Caki2 (cell line): ENCODE measurements at regions not wholly inside any gene's neighbourhood (a gene's known extent, or its start where the extent isn't known, plus 50 kb on each side); places are given as distances from the start of the nearest gene placed in this dataset.

Experiments
- DNase-seq: peaks from one replicate; pipeline ENCODE4 v3.0.0-alpha.2; 2015; ENCODE audit warnings: low read depth
- in situ Hi-C: cut with HindIII; loops from 2 replicates; pipeline ENCODE4 v1.10.0; 2016; ENCODE audit warnings: low sequenced_read_pairs, low pct_unique_long_range_greater_than_20kb, mixed read lengths

DNA sequence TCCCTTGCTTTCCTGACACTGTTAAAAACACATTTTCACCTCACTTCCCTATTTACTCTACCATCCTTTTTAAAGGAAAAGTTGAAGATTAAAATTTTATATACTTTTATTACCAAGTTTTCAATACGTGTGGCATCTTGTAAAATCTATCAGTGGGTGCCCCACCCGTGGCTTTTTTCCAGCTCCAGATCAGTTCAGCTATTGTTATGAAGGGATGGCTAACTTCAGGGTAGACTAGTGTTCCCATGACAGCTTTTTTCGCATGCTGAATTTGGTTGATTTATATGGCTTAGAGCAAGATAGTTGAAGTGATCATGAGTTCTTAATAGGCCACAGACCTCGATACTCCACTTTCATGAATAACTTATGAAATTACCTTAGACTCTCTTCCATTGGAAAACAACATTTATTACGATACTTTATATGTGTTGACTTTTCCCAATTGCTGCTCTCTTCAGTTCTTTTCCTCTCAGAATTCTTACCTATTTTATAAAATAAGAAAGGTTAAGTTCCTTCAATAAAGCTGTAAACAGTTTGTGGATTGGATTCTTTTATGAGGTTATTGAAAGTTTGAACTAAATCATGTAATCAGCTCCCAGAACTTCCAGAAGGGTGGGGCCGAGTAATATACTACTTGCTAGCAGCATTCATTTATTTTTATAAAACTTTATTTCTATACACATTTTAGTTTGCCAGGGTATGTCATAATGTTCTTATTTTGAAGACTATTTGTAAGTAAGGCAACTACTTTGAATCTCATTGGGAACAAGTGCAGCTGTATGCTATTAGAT, 680.9 kb downstream of the SATB2 start:
- in situ Hi-C loops, result no loop called here
- no peak for DNase-seq

GRCh38 chr2:198775737-198776136, 682.0 kb downstream of the SATB2 start:
- in situ Hi-C loops, result no loop called here
- no peak for DNase-seq

DNA sequence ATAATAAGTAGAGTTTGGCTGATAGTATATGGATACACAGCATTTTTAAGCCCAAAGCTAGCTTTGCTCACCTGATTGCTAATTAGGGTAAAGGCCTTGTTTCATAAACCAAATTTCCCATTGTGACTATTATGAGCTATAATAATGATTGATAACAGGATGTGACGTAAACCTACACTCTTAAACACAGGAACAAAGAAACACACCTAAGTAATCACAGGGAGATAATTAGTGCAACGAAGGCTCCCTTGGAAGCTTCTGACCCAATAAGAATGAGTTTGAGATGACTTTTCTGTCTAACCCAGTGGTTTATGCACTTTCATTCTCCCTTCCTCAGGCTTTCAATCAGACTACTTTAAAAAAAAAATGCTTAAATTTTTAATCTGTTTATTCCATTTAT, 683.2 kb downstream of the SATB2 start:
- in situ Hi-C loops, result no loop called here

DNA sequence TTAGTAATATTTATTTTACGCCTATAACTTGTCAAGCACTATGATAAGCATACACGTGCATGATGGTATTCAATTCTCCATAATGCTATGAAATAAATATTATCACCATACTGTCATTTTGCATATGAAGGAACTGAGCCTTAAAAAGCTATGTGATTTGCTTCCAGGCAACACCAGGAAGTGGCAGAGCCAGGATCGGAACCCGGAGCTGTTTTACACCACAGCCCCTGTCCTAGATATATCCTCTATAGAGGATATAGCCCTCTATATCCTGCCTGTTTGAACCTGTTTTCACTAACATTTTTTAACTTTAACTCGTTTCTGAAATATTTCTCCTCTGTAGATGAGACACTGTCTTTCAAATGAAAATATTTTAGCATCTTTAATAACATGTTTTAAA, 690.0 kb downstream of the SATB2 start:
- in situ Hi-C loops, result no loop called here
- DNase-seq, result no peak

More for the DNA sequence above, 683.2 kb downstream of the SATB2 start:
- no peak for DNase-seq

DNA sequence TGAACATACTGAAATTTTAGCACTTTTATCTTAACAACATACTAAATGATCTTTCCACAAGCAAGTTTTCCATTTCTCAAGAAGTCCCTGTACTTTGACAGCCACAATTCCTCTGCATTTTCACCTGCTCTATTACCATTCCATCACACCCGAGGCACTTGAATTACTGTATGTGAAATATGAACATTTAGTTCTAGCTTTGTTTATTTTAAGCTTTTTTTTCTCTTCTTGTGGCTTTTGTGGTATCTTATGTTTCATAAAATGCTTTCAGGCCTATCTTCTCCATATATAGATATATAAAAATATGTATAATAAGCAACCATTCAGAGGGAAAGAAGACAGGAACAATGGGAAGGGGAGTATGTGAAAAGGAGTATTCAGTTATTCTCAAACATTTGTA, 693.9 kb downstream of the SATB2 start:
- no peak for DNase-seq
- in situ Hi-C loops, result no loop called here

GRCh38 chr2:198762441-198762840, 695.3 kb downstream of the SATB2 start:
- in situ Hi-C loops, result no loop called here
- no peak for DNase-seq

- DNase-seq, result no peak
- in situ Hi-C loops, result no loop called here
Measured at GRCh38 chr2:198757069-198757468, 700.7 kb downstream of the SATB2 start.

DNA sequence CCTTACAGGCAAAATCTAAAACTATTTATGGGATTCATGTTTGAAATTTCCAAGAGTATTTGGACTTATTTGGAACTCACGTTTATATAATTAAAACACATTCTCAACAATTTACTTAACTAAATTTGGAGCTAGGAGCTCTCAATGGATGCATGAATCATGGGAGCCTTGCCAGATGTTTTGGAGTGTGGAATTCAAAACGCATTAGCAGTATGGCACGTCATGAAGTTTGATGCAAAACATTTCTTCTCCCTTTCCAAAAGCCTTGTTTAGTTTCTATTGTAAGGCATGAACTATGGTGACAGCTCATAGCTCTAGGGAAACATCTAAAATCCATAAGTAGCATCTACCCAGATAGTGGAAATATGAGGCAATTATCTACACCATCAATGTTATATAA, 701.6 kb downstream of the SATB2 start:
- in situ Hi-C loops, result no loop called here

GRCh38 chr2:198753101-198753500, 704.6 kb downstream of the SATB2 start:
- in situ Hi-C loops, result no loop called here
- no peak for DNase-seq

More for the DNA sequence above, 701.6 kb downstream of the SATB2 start:
- no peak for DNase-seq

DNA sequence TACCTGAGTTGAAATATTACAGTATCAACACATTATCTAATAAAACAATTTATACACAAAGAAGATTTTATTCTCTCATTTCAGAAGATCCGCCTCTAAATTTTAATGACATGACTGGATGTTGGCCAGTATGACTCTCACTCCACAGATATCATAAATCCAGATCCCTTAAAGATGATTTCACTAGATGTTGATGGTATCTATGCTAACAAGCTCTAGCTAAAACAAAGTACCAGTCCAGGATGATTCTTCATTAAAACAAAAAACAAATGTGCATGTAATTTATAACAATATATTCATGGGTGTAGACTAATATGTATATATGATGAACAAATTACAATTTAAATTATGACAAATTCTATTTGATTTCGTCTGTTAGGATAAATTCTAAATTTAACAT, 708.4 kb downstream of the SATB2 start:
- DNase-seq, result no peak
- in situ Hi-C loops, result no loop called here

GRCh38 chr2:198731842-198732399, 725.8 kb downstream of the SATB2 start:
- DNase-seq, result no peak
- in situ Hi-C loops, result no loop called here

DNA sequence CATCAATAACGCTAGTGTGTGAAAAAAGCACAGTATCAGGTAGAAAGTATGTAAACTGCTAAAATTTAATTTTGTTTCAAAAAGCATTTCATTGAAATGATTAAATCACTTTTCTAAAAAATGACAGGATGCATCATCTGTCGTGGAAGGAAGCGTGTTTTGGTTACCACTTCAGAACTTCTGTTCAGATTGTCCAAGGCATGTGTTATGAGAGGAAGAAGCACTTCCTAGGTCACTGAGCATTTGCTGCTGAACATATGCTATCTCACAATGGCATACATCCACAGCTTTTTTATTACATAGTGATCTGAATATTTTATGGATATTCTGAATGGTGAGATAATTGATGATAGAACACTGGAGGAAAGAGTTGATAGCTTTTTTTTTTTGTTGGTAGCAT, 737.5 kb downstream of the SATB2 start:
- in situ Hi-C loops, result no loop called here
- DNase-seq, result no peak

- in situ Hi-C loops, result no loop called here
- DNase-seq, result no peak
Measured at GRCh38 chr2:198717451-198717850, 740.3 kb downstream of the SATB2 start.

DNA sequence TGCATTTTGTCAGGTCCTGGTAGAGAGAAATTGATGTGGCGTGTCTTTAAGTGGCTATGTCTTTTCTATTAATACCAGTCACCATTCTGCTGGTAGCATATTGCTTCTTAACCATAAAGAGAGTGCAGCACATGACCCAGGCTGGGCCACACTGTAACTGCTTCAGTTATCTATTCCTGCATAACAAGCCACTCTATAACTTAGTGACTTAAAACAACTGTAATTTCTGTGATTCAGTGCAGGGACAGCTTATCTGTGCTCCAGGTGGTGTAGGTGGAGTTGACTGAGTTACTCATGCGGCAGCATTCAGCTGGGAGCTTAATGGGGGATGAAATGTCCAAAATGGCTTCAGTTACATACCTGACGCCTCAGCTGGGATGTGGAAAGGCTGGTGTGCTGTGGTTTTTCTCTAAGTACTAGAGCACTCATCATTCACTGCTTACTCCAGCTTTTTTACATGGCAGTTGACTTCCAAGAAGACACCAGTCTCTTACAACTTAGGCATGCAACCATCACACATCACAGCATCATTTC, 742.4 kb downstream of the SATB2 start:
- in situ Hi-C loops, result no loop called here
- no peak for DNase-seq

DNA sequence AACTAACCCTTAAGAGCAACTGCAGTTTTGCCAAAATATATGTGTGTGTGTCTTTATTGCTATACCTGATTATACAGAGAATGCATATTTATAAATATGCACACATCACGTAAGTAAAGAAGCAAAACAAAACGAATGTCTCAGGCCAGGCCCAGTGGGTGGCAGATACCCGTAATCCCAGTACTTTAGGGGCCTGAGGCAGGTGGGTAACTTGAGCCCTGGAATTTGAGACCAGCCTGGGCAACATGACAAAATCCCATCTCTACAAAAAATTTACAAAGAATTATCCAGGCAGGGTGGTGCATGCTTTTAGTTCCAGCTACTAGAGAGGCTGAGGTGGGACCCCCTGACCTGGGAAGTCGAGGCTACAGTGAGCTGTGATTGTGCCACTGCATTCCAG, 745.3 kb downstream of the SATB2 start:
- DNase-seq, result no peak
- in situ Hi-C loops, result no loop called here

DNA sequence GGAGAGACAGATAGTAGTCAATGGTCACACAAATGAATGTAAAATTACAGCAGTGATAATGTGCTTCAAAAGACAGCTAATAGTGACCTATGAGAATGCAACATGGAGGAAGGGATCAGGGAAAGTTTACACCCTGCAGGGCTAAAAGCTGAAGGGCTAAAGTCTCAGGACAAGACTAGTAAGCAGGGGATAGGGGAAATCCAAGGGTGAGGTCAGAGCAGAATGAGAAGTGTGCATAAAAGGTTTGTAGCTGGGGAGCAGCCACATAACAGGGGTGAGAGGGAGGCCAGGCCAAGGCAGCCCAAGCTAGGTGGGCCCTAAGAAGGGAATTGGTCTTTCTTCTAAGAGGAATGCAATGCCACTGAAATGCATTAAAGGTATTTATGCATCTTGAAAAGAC, 746.3 kb downstream of the SATB2 start:
- no peak for DNase-seq
- in situ Hi-C loops, result no loop called here

GRCh38 chr2:198710562-198710961, 747.2 kb downstream of the SATB2 start:
- in situ Hi-C loops, result no loop called here
- DNase-seq, result no peak

GRCh38 chr2:198706476-198707082, 751.2 kb downstream of the SATB2 start:
- no peak for DNase-seq
- in situ Hi-C loops, result no loop called here

- in situ Hi-C loops, result no loop called here
- DNase-seq, result no peak
Measured at GRCh38 chr2:198703281-198703680, 754.5 kb downstream of the SATB2 start.
